Ishikawa (cell line): ENCODE measurements at regions not wholly inside any gene's neighbourhood (a gene's known extent, or its start where the extent isn't known, plus 50 kb on each side); places are given as distances from the start of the nearest gene placed in this dataset.

ENCODE experiments used
- FOXM1 ChIP-seq: IDR thresholded peaks from 2 replicates; pipeline ENCODE4 v1.6.1; 2012; ENCODE audit warnings: low read depth, borderline replicate concordance
- NFIC ChIP-seq: IDR thresholded peaks from 2 replicates; pipeline ENCODE4 v1.6.1; 2012
- RAD21 ChIP-seq: IDR thresholded peaks from 2 replicates; pipeline ENCODE4 v1.6.1; 2012; ENCODE audit warnings: low read depth
- REST ChIP-seq: IDR thresholded peaks from 2 replicates; pipeline ENCODE4 v1.6.1; 2012; ENCODE audit warnings: low read depth, mild to moderate bottlenecking
- TAF1 ChIP-seq: IDR thresholded peaks from 2 replicates; pipeline ENCODE4 v1.6.1; 2012; ENCODE audit warnings: low read depth, mild to moderate bottlenecking
- TCF12 ChIP-seq: IDR thresholded peaks from 2 replicates; pipeline ENCODE4 v1.6.1; 2012; ENCODE audit warnings: low read depth
- USF1 ChIP-seq: IDR thresholded peaks from 2 replicates; pipeline ENCODE4 v1.6.1; 2012

GRCh38 chr6:114707081-114707620, 364.3 kb upstream of the HS3ST5 start:
- no peak for TF ChIP-seq USF1
- no peak for TF ChIP-seq NFIC
- no peak for TF ChIP-seq TAF1
- TF ChIP-seq TCF12: no peak
- TF ChIP-seq FOXM1: no peak
- no peak for TF ChIP-seq REST
- no peak for TF ChIP-seq RAD21
